HEK293 (cell line): ENCODE measurements at regions not wholly inside any gene's neighbourhood (a gene's known extent, or its start where the extent isn't known, plus 50 kb on each side); places are given as distances from the start of the nearest gene placed in this dataset.

ENCODE experiments used
- CTCF ChIA-PET: fragments of 350-600 bp; formaldehyde crosslinking; extraction: SDS; loops from one replicate; lab custom pipeline; 2021; ENCODE audit warnings: antibody characterized with exemption; lab: Yijun Ruan, JAX
- POLR2A ChIA-PET: fragments of 300-600 bp; formaldehyde crosslinking; extraction: SDS; loops from one replicate; lab custom pipeline; 2020; ENCODE audit warnings: antibody characterized with exemption, inconsistent platforms; lab: Yijun Ruan, JAX
- H3K27ac ChIP-seq: fragments of 200-500 bp; sonication (Bioruptor generic); 2 replicates; pipeline ENCODE4 v1.5.1; 2014; ENCODE audit warnings: low read depth, low read length, control low read depth, inconsistent platforms; ENCODE audit errors: extremely low read depth
- H3K36me3 ChIP-seq, 2 experiments: fragments of 200-500 bp in 1 of 2; sonication (Bioruptor generic) in 1 of 2; 1 replicate in 1 of 2; 2 replicates in 1 of 2; pipeline ENCODE4 v1.5.1; 2014 to 2017; ENCODE audit warnings: inconsistent platforms in 2 of 2, low read length in 2 of 2; ENCODE audit not compliant: control insufficient read depth in 2 of 2, insufficient read depth in 1 of 2
- H3K4me1 ChIP-seq: fragments of 200-500 bp; sonication (Bioruptor generic); 2 replicates; pipeline ENCODE4 v1.5.1; 2014; ENCODE audit warnings: mild to moderate bottlenecking, low read length, inconsistent platforms; ENCODE audit not compliant: control insufficient read depth, insufficient read depth
- H3K4me3 ChIP-seq: 2 replicates; pipeline ENCODE4 v1.5.1; 2011; ENCODE audit warnings: low read depth, mild to moderate bottlenecking, control low read depth, low read length, moderate library complexity
- H3K9me3 ChIP-seq: fragments of 200-500 bp; sonication (Bioruptor generic); 2 replicates; pipeline ENCODE4 v1.5.1; 2014; ENCODE audit warnings: low read depth, low read length, inconsistent platforms; ENCODE audit not compliant: control insufficient read depth, insufficient read depth
- FEZF1 ChIP-seq: fragments of 450-650 bp; formaldehyde crosslinking; IDR thresholded peaks from 2 replicates; pipeline ENCODE4 v1.5.1; 2016; ENCODE audit warnings: missing biosample characterization, missing genetic modification characterization
- OVOL3 ChIP-seq: fragments of 450-650 bp; formaldehyde crosslinking; IDR thresholded peaks from 2 replicates; pipeline ENCODE4 v1.5.1; 2016; ENCODE audit warnings: missing biosample characterization, missing genetic modification characterization
- RBAK ChIP-seq: fragments of 450-650 bp; formaldehyde crosslinking; IDR thresholded peaks from 2 replicates; pipeline ENCODE4 v1.5.1; 2016; ENCODE audit warnings: missing biosample characterization, missing genetic modification characterization
- SCRT2 ChIP-seq: fragments of 450-650 bp; formaldehyde crosslinking; IDR thresholded peaks from 2 replicates; pipeline ENCODE4 v1.5.1; 2016; ENCODE audit warnings: missing biosample characterization, missing genetic modification characterization
- YY1 ChIP-seq: fragments of 450-650 bp; formaldehyde crosslinking; IDR thresholded peaks from 2 replicates; pipeline ENCODE4 v1.5.1; 2018; ENCODE audit warnings: missing biosample characterization, missing genetic modification characterization
- ZBTB8A ChIP-seq: fragments of 450-650 bp; formaldehyde crosslinking; IDR thresholded peaks from 2 replicates; pipeline ENCODE4 v1.5.1; 2016; ENCODE audit warnings: missing biosample characterization, missing genetic modification characterization
- ZFP3 ChIP-seq: fragments of 450-650 bp; formaldehyde crosslinking; IDR thresholded peaks from 2 replicates; pipeline ENCODE4 v1.5.1; 2016; ENCODE audit warnings: low read depth, missing biosample characterization, missing genetic modification characterization
- ZFP41 ChIP-seq: fragments of 450-650 bp; formaldehyde crosslinking; IDR thresholded peaks from 2 replicates; pipeline ENCODE4 v1.5.1; 2016; ENCODE audit warnings: missing biosample characterization, missing genetic modification characterization, borderline replicate concordance
- ZFP69B ChIP-seq: fragments of 450-650 bp; formaldehyde crosslinking; IDR thresholded peaks from 2 replicates; pipeline ENCODE4 v1.5.1; 2016; ENCODE audit warnings: missing biosample characterization, missing genetic modification characterization
- ZNF133 ChIP-seq: fragments of 450-650 bp; formaldehyde crosslinking; IDR thresholded peaks from 2 replicates; pipeline ENCODE4 v1.5.1; 2016; ENCODE audit warnings: missing biosample characterization, missing genetic modification characterization
- ZNF221 ChIP-seq: fragments of 450-650 bp; formaldehyde crosslinking; IDR thresholded peaks from 2 replicates; pipeline ENCODE4 v1.5.1; 2017; ENCODE audit warnings: missing biosample characterization, missing genetic modification characterization, borderline replicate concordance
- ZNF248 ChIP-seq: fragments of 450-650 bp; formaldehyde crosslinking; IDR thresholded peaks from 2 replicates; pipeline ENCODE4 v1.5.1; 2017; ENCODE audit warnings: missing biosample characterization, missing genetic modification characterization
- ZNF488 ChIP-seq: fragments of 450-650 bp; formaldehyde crosslinking; IDR thresholded peaks from 2 replicates; pipeline ENCODE4 v1.5.1; 2016; ENCODE audit warnings: missing biosample characterization, missing genetic modification characterization
- ZNF560 ChIP-seq: fragments of 450-650 bp; formaldehyde crosslinking; IDR thresholded peaks from 2 replicates; pipeline ENCODE4 v1.5.1; 2017; ENCODE audit warnings: missing biosample characterization, missing genetic modification characterization, borderline replicate concordance
- ZNF585B ChIP-seq: fragments of 450-650 bp; formaldehyde crosslinking; IDR thresholded peaks from 2 replicates; pipeline ENCODE4 v1.5.1; 2016; ENCODE audit warnings: missing biosample characterization, missing genetic modification characterization
- ZNF596 ChIP-seq: fragments of 450-650 bp; IDR thresholded peaks from 2 replicates; pipeline ENCODE4 v1.5.0; 2018; ENCODE audit warnings: missing biosample characterization, mild to moderate bottlenecking, missing genetic modification characterization, moderate library complexity
- ZNF600 ChIP-seq: fragments of 450-650 bp; formaldehyde crosslinking; IDR thresholded peaks from 2 replicates; pipeline ENCODE4 v1.5.1; 2016; ENCODE audit warnings: missing biosample characterization, missing genetic modification characterization
- ZNF654 ChIP-seq: fragments of 450-650 bp; formaldehyde crosslinking; IDR thresholded peaks from 2 replicates; pipeline ENCODE4 v1.5.1; 2016; ENCODE audit warnings: low read depth, missing biosample characterization, missing genetic modification characterization
- ZNF670 ChIP-seq: fragments of 450-650 bp; formaldehyde crosslinking; IDR thresholded peaks from 2 replicates; pipeline ENCODE4 v1.5.1; 2016; ENCODE audit warnings: missing biosample characterization, missing genetic modification characterization, low read depth
- TF ChIP-seq, protein P1 (sequence below): fragments of 450-650 bp; formaldehyde crosslinking; IDR thresholded peaks from 2 replicates; pipeline ENCODE4 v1.5.1; 2017; ENCODE audit warnings: missing biosample characterization, mild to moderate bottlenecking, missing genetic modification characterization, moderate library complexity
- TF ChIP-seq, protein P2 (sequence below): fragments of 450-650 bp; formaldehyde crosslinking; IDR thresholded peaks from 2 replicates; pipeline ENCODE4 v1.5.1; 2016; ENCODE audit warnings: missing biosample characterization, missing genetic modification characterization

- Histone ChIP-seq H3K27ac (no peak overlapping the region), H3K4me3 (no peak overlapping the region), H3K4me1 (no peaks in the 10 kb centered on the region), H3K36me3 (no peaks in the 10 kb centered on the region), H3K9me3 (no peaks in the 10 kb centered on the region)
- ChIA-PET POLR2A (no interaction called here), CTCF (interaction anchor here (0.6 to 2.7 kb wide), 13 partner anchors 9 to 1414 kb away, joined by 3 to 24 read pairs (median 4); no protein-coding TSS in a partner anchor)
- TF ChIP-seq ZNF600 (tag by site-specific recombination) = no peak
- TF ChIP-seq YY1 (tag by site-specific recombination) = no peak
- TF ChIP-seq FEZF1 = no peak
- TF ChIP-seq, protein P1, sequence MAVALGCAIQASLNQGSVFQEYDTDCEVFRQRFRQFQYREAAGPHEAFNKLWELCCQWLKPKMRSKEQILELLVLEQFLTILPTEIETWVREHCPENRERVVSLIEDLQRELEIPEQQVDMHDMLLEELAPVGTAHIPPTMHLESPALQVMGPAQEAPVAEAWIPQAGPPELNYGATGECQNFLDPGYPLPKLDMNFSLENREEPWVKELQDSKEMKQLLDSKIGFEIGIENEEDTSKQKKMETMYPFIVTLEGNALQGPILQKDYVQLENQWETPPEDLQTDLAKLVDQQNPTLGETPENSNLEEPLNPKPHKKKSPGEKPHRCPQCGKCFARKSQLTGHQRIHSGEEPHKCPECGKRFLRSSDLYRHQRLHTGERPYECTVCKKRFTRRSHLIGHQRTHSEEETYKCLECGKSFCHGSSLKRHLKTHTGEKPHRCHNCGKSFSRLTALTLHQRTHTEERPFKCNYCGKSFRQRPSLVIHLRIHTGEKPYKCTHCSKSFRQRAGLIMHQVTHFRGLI (tag by site-specific recombination) = no peak
- no peak for TF ChIP-seq ZBTB8A
- no peak for TF ChIP-seq ZNF248
- TF ChIP-seq ZNF133 = no peak
- TF ChIP-seq ZNF560 (tag by site-specific recombination) = no peak
- no peak for TF ChIP-seq ZFP3
- no peak for TF ChIP-seq ZNF488
- TF ChIP-seq ZNF585B = no peak
- no peak for TF ChIP-seq RBAK
- TF ChIP-seq OVOL3 (tag by site-specific recombination) = no peak
- no peak for TF ChIP-seq ZNF596 (tag by site-specific recombination)
Measured at GRCh38 chr5:30041291-30041690, 1152.2 kb upstream of the CDH6 start.

GRCh38 chr5:30040488-30041118 is 1152.9 kb upstream of the CDH6 start:
- Histone ChIP-seq H3K36me3 (no peaks in the 10 kb centered on the region), H3K9me3 (no peaks in the 10 kb centered on the region), H3K27ac (no peak overlapping the region), H3K4me1 (no peaks in the 10 kb centered on the region)
- CTCF ChIA-PET = interaction anchor here (0.6 to 2.7 kb wide), 23 partner anchors 10 to 1527 kb away, joined by 3 to 24 read pairs (median 4); no protein-coding TSS in a partner anchor
- TF ChIP-seq SCRT2 (tag by site-specific recombination) = no peak
- TF ChIP-seq ZNF654 (tag by site-specific recombination) = peak; percentile 91
- no peak for TF ChIP-seq ZFP69B (tag by site-specific recombination)
- TF ChIP-seq, protein P2, sequence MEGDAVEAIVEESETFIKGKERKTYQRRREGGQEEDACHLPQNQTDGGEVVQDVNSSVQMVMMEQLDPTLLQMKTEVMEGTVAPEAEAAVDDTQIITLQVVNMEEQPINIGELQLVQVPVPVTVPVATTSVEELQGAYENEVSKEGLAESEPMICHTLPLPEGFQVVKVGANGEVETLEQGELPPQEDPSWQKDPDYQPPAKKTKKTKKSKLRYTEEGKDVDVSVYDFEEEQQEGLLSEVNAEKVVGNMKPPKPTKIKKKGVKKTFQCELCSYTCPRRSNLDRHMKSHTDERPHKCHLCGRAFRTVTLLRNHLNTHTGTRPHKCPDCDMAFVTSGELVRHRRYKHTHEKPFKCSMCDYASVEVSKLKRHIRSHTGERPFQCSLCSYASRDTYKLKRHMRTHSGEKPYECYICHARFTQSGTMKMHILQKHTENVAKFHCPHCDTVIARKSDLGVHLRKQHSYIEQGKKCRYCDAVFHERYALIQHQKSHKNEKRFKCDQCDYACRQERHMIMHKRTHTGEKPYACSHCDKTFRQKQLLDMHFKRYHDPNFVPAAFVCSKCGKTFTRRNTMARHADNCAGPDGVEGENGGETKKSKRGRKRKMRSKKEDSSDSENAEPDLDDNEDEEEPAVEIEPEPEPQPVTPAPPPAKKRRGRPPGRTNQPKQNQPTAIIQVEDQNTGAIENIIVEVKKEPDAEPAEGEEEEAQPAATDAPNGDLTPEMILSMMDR (tag by site-specific recombination) = peak; percentile 59; the same call in 1 of the 2 replicates
- TF ChIP-seq ZNF221 (tag by site-specific recombination) = no peak
- TF ChIP-seq, all 188 proteins: peak for 2
- H3K4me3 ChIP-seq = no peak overlapping the region
- POLR2A ChIA-PET = no interaction called here

DNA sequence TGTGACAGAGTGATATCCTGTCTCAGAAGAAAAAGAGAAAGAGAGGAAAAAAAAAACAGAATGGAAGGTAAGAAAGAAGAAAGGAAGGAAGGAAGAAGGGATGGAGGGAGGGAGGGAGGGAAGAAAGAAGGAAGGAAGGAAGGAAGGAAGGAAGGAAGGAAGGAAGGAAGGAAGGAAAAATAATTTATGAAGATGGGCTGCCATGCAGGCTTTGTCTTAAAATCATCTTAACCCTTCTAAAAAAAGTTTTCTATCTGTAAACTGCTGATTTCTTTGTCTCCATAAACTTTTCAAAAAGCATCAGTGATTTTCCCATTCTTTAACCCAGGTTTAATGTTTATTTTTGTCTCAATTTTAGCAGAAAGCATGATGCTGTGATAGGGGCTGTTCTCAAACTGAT is 1154.1 kb upstream of the CDH6 start:
- no peak overlapping the region for H3K27ac ChIP-seq
- ChIA-PET POLR2A (no interaction called here), CTCF (interaction anchor here (1.8 to 2.7 kb wide), 2 partner anchors 1193 to 1231 kb away, joined by 14 to 24 read pairs; no protein-coding TSS in a partner anchor)
- TF ChIP-seq ZNF670 (tag by site-specific recombination) (no peak), ZFP41 (no peak)
- no peaks in the 10 kb centered on the region for H3K4me1 ChIP-seq
- H3K36me3 ChIP-seq = no peaks in the 10 kb centered on the region
- no peak overlapping the region for H3K4me3 ChIP-seq
- H3K9me3 ChIP-seq = no peaks in the 10 kb centered on the region
